T follicular helper cell (primary cell): ENCODE measurements at regions not wholly inside any gene's neighbourhood (a gene's known extent, or its start where the extent isn't known, plus 50 kb on each side); places are given as distances from the start of the nearest gene placed in this dataset.

Source experiments
- DNase-seq: peaks from one replicate; pipeline ENCODE4 v3.0.0-alpha.2; 2020; ENCODE audit warnings: low read depth

DNA sequence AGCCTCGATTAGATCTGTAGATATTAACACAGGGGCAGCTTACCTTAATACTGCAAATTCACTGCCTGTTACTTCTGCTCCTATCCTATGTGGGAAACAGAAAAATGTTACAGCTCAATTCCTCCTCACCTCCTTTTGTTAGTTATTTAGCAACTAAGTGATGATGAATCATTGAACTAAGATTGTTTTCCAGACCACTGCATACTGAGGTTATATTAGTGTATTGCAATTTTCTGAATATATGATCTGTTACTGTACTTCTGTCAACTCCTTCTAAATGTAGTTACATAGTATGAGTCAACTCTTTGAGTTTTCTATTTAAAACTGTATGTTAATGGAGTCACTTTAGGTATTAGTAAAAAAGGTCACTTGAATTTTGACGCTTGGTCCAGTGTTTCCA, 331.5 kb upstream of the SLCO3A1 start:
- no peak for DNase-seq

DNA sequence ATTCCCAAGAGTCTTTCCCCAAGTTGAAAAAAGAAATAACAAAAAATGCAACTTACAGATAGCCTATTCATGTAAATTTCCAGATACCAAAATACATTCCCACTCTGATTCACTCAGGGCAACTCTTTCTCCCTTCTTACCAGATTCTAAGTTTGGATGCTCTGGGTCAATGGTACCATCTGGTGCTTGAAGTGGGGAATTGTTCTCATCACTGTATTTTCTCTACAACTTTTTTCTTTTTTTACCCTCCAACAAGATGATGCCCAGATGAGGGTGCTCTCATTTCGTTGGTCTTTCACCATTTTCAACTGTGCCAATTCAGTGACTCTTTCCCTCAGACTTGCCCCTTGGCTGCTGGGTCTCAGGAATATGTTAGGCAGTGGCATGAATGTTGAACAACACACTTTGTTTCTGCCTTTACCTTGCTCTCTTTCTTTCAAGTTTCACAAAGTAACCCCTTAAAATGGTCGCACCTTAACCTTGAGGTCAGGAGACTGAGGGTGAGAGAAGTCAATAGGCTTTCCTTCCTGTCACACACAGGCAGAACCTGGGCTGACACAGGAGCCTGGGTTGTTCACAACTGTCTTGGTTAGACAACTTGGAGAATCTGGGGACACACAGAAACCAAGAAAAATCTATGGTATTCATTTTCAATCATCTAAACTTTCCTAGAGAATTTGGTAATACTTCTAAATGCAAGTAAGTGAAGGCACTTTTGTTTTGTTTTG, 330.7 kb upstream of the SLCO3A1 start:
- DNase-seq = no peak

DNA sequence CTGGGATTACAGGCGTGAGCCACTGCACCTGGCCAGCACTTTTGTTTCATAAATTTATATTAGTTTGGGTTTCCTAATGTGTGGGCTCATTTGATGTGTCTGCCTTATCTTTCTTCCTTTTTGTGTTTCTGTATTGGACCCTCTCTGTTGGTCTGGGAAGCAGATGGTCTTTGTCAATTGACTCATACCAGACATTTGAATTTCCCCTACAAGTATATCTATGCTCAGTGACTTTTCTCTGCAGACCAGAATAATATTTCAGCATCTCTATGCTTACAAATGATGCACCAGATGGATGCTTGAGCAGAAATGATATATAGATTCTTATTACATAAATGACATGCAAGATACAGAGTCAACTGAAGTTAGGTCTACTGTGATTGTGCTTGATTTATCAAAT, 329.9 kb upstream of the SLCO3A1 start:
- DNase-seq = no peak

DNA sequence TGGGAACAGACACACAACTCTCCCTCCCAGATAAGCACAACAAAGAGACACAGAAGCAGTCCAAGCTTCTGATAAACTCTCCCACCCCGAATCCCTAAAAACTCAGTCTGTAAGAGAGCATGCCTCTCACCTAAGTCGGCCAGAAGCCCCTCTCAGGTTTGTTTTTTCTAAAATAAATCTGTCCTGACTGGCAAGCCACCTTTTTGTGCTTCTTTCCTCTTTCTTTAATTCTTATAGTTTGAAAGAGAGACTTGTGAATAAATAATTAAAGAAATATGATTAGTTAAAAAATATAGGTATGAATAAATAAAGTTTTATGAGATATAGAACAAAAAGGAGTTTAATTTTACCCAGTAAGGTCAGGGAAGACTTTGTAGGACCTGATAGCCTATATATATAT, 329.0 kb upstream of the SLCO3A1 start:
- no peak for DNase-seq

DNA sequence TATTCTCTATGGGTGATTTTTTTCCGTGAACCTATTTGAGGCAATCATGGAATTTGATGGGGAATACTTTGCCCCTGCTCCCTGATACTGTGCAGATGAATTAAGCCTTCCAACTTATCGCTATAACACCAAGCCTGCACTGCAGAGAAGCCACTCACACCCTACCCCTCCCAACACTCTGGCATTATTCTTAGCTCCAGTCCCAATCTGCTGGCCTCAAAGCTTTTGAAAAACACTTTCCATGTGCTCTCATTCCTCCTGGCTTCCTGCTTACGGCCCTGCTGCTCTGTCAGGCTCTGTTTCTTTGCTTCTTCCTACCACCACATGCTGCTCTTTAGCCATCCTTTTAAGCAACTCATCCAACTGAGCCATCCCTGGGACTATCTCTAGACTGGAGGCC, 327.8 kb upstream of the SLCO3A1 start:
- no peak for DNase-seq

DNA sequence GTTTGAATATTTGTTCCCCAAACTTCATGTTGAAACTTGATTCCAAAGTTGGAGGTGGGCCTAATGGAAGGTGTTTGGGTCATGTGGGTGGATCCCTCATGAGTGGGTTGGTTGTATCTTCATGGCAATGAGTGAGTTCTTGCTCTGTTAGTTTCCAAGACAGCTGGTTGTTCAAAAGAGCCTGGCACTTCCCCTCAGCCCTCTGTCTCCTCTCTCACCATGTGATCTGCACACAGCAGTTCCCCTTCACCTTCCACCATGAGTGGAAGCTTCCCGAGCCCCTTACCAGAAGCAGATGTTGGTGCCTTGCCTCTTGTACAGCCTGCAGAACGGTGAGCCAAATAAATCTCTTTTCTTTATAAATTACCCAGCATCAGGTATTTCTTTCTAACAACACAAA, 327.1 kb upstream of the SLCO3A1 start:
- no peak for DNase-seq

DNA sequence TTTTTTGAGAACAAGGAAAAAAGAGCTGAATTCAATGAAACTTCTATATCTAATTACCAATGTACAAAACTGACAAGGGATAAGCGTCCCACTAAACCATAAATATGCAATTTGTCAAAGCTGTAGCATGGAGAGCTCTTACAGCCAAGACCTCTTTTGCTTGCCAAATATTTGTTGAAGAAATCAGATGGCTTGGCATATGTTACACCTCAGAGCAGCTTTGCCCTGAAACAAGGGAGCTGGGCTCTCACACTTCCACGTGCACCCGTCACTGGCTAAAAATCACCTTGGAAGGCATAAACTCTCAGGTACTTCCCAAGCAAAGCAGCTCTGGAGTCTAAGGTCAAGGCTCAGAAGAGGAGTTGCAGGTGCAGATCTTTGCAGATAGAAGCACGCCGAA, 324.7 kb upstream of the SLCO3A1 start:
- DNase-seq = no peak

DNA sequence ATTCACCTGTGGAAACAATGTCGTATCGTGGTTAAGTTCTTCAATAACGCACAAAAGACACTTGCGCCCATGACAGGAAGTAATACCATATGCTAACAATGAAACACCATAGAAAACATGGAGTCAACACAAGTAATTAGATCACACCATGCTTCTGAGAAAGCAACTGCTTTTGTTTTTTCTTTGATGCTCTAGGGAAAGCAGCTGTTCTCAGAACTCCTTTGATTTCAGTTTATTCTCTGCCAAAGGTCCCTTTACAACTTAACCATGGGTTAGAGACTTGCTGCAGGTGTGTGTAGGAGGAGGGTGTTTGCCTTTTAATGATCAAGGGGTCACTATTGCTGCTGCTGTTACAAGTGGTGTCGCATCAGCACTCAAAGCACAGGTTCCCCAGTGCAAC, 324.0 kb upstream of the SLCO3A1 start:
- no peak for DNase-seq

DNA sequence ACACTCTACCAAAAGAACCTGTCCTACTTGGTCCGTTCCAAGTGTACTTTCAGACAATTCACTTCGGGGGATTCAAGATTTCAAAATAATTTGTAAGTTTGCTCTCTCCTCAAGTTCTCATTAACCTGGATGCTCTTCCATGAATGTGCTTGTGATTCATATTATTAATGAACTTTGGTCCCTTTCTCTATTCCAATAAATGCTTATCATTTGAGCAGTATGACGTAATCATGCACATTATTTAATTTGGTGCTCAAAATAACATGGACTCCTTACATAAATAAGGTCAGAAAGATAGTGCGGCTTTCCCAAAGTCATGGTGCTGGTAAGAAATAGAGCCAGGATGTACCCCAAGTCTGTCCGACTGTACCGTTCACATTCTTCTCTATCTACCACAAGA, 323.2 kb upstream of the SLCO3A1 start:
- DNase-seq = no peak

DNA sequence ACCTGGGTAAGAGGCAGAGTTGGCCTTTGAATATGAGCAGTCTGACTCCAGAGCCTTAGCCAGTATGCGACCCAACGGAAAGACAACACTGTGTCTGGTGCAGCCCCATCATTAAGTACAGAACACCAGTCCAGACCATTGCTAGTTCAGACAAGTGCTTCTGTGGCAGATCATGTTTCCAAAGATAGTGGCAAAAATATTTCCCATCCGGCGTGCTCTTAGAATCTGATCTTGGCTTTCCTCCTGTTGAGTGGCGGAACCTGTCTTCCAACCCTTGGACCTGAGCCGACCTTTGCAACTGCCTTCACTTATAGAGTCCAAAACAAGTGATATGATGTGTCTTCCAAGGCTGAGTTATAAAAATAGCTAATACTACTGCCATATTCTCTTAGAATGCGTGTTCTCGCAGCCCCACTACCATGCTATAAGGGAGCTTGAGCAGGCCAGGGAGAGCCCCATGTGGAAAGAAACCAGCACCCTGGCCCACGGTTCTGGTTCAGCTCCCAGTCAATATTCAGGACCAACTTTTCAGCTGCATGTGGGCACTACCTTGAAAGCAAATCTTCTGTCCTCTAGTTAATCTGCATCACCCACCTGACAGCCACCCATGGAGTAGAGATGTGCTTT, 322.4 kb upstream of the SLCO3A1 start:
- no peak for DNase-seq

DNA sequence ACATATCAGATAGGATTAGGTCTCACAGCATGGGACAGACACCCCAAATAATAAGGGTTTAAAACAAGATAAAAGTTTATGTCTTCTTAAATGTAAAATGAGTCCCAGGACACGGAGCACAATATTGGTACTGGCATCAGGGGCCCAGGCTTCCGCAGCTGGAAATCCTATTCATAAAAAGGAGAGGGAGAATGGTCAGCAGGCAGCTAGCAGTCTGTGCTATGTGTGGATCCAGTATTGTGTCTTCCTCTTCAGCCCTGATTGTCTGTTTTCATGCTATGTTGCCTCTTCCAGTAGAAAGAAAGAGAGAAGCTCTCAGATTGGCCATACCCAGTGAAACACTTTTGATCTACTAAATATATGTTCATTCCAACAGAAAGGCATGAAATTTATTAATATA, 319.3 kb upstream of the SLCO3A1 start:
- DNase-seq = no peak

DNA sequence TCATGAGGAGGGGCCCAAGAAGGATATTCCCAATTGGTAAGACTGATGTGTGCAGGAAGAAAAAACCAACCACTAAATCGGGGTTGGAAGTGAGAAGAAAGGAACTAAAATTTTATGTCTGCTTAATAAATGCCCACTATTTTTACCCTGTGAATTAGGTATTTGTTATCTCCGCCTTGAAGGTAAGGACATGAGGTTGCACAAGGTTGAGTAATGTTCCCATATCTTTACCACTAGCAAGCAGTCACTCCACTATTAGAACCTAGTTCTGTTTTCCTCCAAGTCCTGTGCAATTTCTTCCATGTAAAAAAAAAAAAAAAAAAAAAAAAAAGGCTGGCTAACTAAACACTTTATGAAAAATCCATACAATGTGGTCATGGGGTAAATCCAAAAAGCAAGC, 318.5 kb upstream of the SLCO3A1 start:
- DNase-seq = no peak

DNA sequence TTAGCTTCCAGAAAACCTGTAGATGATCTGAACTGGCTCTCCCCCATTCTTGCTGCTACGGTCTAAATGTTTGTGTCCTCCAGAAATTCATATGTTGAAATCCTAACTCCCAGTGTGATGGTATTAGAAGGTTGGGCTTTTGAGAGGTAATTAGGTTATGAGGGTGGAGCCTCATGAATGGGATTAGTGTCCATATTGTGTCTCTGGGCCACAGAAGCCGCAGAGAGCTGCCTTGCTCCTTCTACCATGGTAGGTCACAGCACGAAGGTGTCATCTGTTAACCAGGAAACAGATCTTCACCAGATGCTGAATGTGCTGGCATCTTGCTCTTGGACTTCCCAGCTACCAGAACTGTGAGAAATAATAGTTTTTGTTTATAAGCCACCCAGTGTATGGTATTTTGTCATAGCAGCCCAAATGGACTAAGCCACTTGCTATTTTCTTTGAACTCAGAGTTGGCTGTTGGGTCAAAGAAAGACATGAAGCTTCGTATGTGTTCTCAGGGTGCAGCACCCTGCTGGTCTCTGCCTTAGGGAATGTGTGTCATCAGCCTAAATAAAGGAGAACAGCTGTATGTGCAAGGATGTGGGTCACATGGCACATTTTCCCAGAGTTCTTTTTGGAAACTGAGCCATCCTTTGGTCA, 317.5 kb upstream of the SLCO3A1 start:
- no peak for DNase-seq

DNA sequence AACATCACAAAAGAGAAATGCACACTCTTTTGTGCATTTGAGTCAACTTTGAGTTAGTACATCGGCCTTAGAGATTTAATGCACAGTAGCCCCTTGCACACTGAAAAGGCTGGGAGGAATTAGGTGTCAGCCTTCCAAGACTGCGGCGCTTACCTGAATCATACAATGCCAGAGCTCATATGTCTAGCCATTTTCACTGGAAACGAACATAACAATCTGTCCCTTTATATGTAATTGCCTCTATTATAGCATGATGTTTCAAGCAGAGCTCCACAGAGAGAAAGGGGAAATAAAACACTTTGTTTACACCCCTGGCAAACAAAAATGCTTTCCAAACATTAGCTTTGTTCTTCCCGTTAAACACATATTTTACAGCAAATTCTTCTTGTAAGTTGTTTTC, 315.7 kb upstream of the SLCO3A1 start:
- no peak for DNase-seq

DNA sequence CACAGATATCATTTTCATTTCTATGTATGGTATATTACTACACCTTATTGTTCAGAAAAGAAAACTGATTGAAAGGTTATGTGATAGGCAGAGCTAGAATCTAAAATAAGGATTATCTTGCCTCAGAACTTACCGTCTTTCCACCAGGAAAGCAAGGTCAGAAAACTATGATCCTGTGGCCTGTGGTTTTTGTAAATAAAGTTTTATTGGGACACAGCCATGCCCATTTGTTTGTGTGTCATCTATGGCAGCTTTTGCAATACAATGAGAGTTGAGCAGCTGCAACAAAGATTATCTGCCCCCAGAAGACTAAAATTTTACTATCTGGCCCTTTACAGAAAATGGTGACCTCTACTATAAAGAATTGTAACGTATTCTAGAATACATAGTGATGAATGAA, 314.7 kb upstream of the SLCO3A1 start:
- no peak for DNase-seq

DNA sequence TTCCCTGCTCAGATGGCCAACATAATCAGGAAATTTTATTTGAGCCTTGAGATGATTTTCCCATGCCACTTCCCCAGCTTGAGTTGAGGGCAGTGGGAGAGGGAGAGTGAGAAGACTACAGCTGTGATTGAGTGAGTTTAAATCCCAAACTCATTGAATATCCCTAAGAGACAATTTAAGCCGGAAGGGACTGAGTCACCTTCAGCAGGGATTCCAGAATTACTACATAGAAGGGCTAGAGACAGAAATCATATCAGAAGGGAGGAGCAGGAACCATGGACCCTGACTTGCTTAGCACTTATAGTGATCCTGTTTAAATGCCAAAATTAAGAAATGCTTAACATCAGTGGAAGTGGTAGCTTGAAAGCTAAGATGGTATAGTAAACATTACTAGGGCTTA, 312.2 kb upstream of the SLCO3A1 start:
- no peak for DNase-seq

DNA sequence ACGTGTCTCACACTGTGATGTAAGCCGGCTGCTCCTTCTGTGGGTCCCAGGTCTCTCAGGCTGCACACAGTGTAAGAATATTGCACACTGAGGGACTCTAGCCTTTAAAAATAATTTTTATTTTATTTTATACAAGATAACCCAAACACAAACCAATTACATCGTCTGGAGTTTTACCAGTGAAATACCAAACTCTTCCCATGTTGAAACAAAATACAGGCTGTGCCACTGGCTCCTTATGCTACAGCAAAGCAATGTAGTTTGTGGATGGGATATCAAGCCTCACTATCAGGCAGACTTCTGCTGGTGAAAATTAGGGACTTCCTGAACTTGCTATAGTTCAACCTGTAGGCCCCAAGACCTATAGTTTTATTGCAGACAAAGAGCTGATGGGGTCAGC, 311.3 kb upstream of the SLCO3A1 start:
- DNase-seq = no peak

DNA sequence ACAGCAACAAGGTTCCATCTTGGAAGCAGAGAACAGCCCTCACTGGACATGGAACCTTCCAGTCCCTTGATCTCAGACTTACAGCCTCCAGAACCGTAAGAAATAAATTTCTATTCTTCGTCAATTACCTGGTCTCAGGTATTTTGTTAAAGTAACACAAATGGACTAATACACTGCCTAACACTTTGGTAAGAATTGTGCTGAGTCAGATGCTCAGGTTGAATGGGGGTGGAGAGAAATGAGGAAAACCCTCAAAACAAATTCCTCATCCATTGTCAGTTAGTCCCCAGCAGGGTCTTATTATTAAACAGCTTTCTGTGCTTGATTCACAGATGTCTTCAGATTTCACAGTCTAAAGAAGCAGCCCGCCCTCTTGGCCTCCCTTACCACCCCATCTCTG, 306.2 kb upstream of the SLCO3A1 start:
- DNase-seq = no peak

DNA sequence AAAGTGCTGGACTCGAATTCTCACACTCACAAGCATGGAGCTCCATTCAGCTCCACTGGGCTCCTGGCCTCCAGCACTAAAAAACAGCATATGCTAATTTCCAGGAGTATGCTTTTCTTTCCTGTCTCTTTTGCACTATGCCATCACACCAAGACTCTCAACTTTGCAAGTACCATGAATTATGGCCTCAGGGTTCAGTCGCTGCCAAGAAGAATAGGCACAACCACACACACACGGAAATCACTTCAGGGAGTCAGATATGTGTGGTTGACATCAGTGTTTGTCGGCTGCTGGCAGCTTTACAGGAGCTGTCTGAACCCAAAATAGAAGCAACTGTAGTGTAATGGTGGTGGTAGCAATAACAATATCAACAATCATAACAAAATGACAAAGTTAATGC, 305.0 kb upstream of the SLCO3A1 start:
- DNase-seq = no peak

DNA sequence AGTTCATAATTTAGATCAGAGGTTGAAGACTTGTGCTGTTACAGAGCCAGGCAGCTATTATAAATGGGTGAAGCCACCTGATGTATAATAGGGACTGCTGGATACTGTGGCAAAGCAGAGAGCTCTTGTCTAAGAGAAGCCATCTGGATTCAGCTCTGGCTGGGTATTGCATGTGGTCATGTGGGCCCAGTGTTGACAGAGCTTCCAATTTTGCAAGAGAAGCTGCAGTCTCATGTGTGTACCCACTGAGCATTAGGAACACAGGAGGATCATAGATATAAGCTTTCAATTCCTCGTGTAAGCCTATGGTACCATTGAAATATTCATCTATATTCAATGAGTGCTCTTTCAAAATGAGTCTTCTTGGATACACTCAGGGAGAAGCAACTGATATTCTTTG, 303.9 kb upstream of the SLCO3A1 start:
- DNase-seq = no peak

DNA sequence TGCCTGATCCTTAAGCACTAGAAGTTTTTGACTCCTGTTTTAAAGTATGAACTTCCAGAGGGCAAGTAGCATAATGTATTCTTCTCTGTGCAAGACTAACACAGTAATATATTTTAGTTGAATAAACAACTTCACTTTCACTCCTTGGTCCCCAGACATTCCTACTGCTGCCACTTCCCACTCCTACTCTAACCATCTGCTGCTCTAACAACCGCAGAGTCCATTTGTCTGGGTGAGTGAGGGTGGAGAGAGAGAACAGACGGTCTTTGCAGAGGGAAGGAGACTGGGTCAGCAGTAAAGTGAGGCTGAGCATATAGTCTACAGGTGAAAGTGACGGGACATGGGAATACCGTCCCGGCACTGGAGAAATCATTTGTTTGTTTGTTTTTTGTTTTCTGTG, 301.0 kb upstream of the SLCO3A1 start:
- DNase-seq = no peak

DNA sequence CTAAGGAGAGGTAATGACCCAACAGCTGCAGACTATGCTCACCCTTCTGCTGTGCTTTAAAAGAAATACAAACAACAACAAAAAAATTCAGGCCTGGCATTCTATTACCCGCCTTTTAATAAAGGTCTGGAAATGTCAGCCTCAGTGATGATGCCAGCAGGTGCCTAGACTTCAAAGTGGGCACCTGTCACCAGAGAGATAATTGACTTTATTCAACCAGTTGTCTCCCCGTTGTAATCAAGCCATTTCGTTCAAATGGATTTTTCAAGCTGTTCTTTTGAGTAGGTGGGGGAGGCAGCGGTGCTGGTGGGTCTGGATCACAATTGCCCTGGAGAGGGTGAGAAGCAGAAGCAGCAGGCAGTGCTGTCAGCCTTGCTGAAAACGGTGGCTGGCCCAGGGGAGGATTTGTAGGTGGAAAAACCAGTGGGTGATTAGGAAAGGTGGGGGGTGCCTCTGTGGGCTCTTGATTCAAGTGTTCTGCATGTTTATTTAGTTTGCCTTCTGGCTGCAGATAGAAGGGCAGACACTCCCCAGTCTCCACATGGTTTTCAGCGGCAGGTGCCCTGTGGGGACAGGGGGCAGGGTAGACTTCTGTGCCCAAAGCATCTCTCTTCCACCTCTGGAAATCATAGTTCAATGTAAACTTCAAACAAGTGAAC, 300.2 kb upstream of the SLCO3A1 start:
- no peak for DNase-seq

DNA sequence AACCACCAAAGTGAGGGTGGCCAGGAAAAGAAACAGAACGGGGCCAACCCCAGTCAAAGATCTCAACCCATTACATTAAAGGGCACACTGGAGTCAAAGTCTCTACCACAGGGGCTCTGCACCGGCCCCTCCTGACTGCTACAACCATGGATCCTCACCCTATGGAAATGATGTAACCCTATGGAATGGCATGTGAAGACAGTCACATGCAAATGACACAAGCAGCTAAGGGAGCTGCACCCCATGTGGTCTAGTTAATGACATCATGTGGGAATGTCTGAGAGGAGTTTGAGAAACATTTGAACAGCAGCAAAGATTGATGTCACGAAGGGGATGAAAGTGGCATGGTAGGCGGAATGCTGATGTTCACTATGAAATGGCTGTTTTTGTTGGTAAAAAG, 298.2 kb upstream of the SLCO3A1 start:
- no peak for DNase-seq
